ENCODE measurements at regions not wholly inside any gene's neighbourhood (a gene's known extent, or its start where the extent isn't known, plus 50 kb on each side); places are given as distances from the start of the nearest gene placed in this dataset.

- no peak overlapping the region for H3K27ac ChIP-seq
- WGBS, 2 donors = 23 to 26% methylated on average over 6 of the region's 6 CpGs
- no peaks in the 10 kb centered on the region for H3K27me3 ChIP-seq
- H3K4me1 ChIP-seq = peaks cover 0 to 4% (median 0%) of the 10 kb centered on the region in 4 donors
- TF ChIP-seq EP300 (IDR thresholded peaks at IDR 0.05) (no peak), POLR2A (IDR thresholded peaks at IDR 0.05) (no peak), CTCF (IDR thresholded peaks at IDR 0.05) (peak in 4 of 5 experiments; percentile 23 to 46 (median 28))
- peak in 1 of 2 donors; percentile 18 for DNase-seq (ENCODE audit: low spot score in 2 of 2)
- no peaks in the 10 kb centered on the region for H3K36me3 ChIP-seq
- no peaks in the 10 kb centered on the region for H3K9me3 ChIP-seq
- H3K4me3 ChIP-seq = no peak overlapping the region
These were observed 208.4 kb downstream of the RAD51AP2 start for GRCh38 chr2:17309741-17310339.

DNA sequence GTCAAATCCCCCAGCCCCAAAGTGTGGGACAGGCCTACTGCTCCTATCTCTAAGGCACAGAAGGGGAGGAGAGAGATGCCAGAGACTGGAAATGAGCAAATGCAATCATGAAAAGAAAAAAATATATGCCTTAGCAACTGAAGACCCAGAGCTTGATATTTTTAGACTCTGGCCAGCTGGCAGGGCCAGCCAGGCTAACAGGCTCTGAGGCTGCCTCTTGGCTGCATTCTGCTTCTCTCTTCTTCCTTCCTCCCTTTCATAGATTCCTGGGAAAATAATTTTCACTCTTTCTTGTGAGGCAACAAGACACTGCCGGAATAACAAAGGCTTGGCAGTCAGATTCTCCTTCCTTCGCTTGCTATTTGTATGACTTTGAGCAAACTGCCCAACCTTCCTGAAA is 209.1 kb downstream of the RAD51AP2 start:
- Histone ChIP-seq H3K9me3 (no peaks in the 10 kb centered on the region), H3K4me3 (no peak overlapping the region), H3K36me3 (no peaks in the 10 kb centered on the region), H3K27me3 (no peaks in the 10 kb centered on the region), H3K4me1 (peaks cover 0 to 4% (median 0%) of the 10 kb centered on the region in 4 donors), H3K27ac (no peak overlapping the region)
- DNase-seq (ENCODE audit: low spot score in 2 of 2) = no peak
- 66 to 69% methylated on average over 2 of the region's 2 CpGs for WGBS, 2 donors
- TF ChIP-seq POLR2A (IDR thresholded peaks at IDR 0.05) (no peak), EP300 (IDR thresholded peaks at IDR 0.05) (no peak), CTCF (IDR thresholded peaks at IDR 0.05) (no peak)

GRCh38 chr2:17306706-17307105 is 211.5 kb downstream of the RAD51AP2 start:
- WGBS, 2 donors = 69 to 71% methylated on average over 2 of the region's 2 CpGs
- Histone ChIP-seq H3K36me3 (no peaks in the 10 kb centered on the region), H3K27ac (no peak overlapping the region), H3K9me3 (no peaks in the 10 kb centered on the region), H3K4me1 (peaks cover 0 to 4% (median 0%) of the 10 kb centered on the region in 4 donors), H3K4me3 (no peak overlapping the region), H3K27me3 (no peaks in the 10 kb centered on the region)
- no peak for DNase-seq (ENCODE audit: low spot score in 2 of 2)
- TF ChIP-seq EP300 (IDR thresholded peaks at IDR 0.05) = no peak
- TF ChIP-seq POLR2A (IDR thresholded peaks at IDR 0.05) = no peak
- no peak for TF ChIP-seq CTCF (IDR thresholded peaks at IDR 0.05)

GRCh38 chr2:17306219-17306618 is 212.0 kb downstream of the RAD51AP2 start:
- no peaks in the 10 kb centered on the region for H3K27me3 ChIP-seq
- no peaks in the 10 kb centered on the region for H3K9me3 ChIP-seq
- WGBS, 2 donors = 89 to 97% methylated on average over 1 of the region's 1 CpG
- H3K36me3 ChIP-seq = no peaks in the 10 kb centered on the region
- TF ChIP-seq CTCF (IDR thresholded peaks at IDR 0.05) (no peak), POLR2A (IDR thresholded peaks at IDR 0.05) (no peak), EP300 (IDR thresholded peaks at IDR 0.05) (no peak)
- peaks cover 0 to 4% (median 0%) of the 10 kb centered on the region in 4 donors for H3K4me1 ChIP-seq
- H3K4me3 ChIP-seq = no peak overlapping the region
- DNase-seq (ENCODE audit: low spot score in 2 of 2) = no peak
- H3K27ac ChIP-seq = no peak overlapping the region

GRCh38 chr2:17303521-17303920 is 214.7 kb downstream of the RAD51AP2 start:
- H3K9me3 ChIP-seq = no peaks in the 10 kb centered on the region
- WGBS, 2 donors = 36 to 51% methylated on average over 2 of the region's 2 CpGs
- no peaks in the 10 kb centered on the region for H3K36me3 ChIP-seq
- no peak overlapping the region for H3K4me3 ChIP-seq
- no peak for TF ChIP-seq POLR2A (IDR thresholded peaks at IDR 0.05)
- TF ChIP-seq EP300 (IDR thresholded peaks at IDR 0.05) = no peak
- TF ChIP-seq CTCF (IDR thresholded peaks at IDR 0.05) = no peak
- no peaks in the 10 kb centered on the region for H3K27me3 ChIP-seq
- no peaks in the 10 kb centered on the region for H3K4me1 ChIP-seq
- no peak overlapping the region for H3K27ac ChIP-seq
- no peak for DNase-seq (ENCODE audit: low spot score in 2 of 2)
